K562 (cell line): ENCODE measurements at regions not wholly inside any gene's neighbourhood (a gene's known extent, or its start where the extent isn't known, plus 50 kb on each side); places are given as distances from the start of the nearest gene placed in this dataset.

ENCODE experiments used
- ATAC-seq: fragments of 200-7000 bp; cut with Tn5 transposase; 3 replicates; pipeline ENCODE4 v1.9.1; 2020; ENCODE audit warnings: moderate library complexity
- BruUV-seq: library from RNA; stranded (reverse); fragments of 400-500 nt; replicated peaks from 2 replicates; lab custom pipeline; 2021; lab: Mats Ljungman, UMichigan
- CTCF ChIA-PET: fragments of 300-600 bp; formaldehyde crosslinking; extraction: SDS; loops from one replicate; lab custom pipeline; 2021; ENCODE audit warnings: low intra/inter-chr PET ratio; lab: Yijun Ruan, JAX
- POLR2A ChIA-PET: fragments of 300-600, 350-650 bp; sonication (Branson Sonifier 250); formaldehyde crosslinking; extraction: SDS; loops from one replicate; lab custom pipeline; 2021; ENCODE audit warnings: antibody characterized with exemption, inconsistent platforms; lab: Yijun Ruan, JAX
- DNase-seq, 4 experiments: peaks; one replicate each; pipeline versions ENCODE4 v3.0.0 to v3.0.0-alpha.2; 2011 to 2018; ENCODE audit warnings: low spot score in 3 of 4, mixed read lengths in 3 of 4; ENCODE audit errors: extremely low read depth in 1 of 4
- FAIRE-seq: peaks from 2 replicates; lab custom pipeline; 2011; peaks lifted over from hg19 to GRCh38; lab: Jason Lieb, UNC
- H2AFZ ChIP-seq: 2 replicates; pipeline ENCODE4 v1.6.0; 2011; ENCODE audit warnings: low read depth, low read length, control low read depth, inconsistent platforms
- H3K27ac ChIP-seq: fragments of 200-600 bp; 3 replicates; pipeline ENCODE4 v1.8.0; 2011; ENCODE audit warnings: low read depth, mild to moderate bottlenecking, control low read depth, inconsistent platforms, low read length, moderate library complexity, mixed read lengths; ENCODE audit errors: extremely low read depth
- H3K27me3 ChIP-seq, 2 experiments: fragments of 300-600 bp in 1 of 2; 2 replicates in 1 of 2; 3 replicates in 1 of 2; pipeline versions ENCODE4 v1.6.0 to v1.8.0; 2011; ENCODE audit warnings: inconsistent platforms in 2 of 2, low read length in 2 of 2, mild to moderate bottlenecking in 1 of 2, mixed read lengths in 1 of 2, moderate library complexity in 1 of 2; ENCODE audit not compliant: control insufficient read depth in 2 of 2, insufficient read depth in 2 of 2
- H3K36me3 ChIP-seq: fragments of 300-600 bp; 3 replicates; pipeline ENCODE4 v1.8.0; 2011; ENCODE audit warnings: mild to moderate bottlenecking, low read length, inconsistent platforms; ENCODE audit not compliant: control insufficient read depth, insufficient read depth
- H3K4me1 ChIP-seq, 2 experiments: fragments of 200-600 bp in 1 of 2; replicated peaks in 1 of 2; 2 replicates in 1 of 2; 3 replicates in 1 of 2; pipeline versions ENCODE4 v1.5.1 to v1.8.0; 2011; ENCODE audit warnings: inconsistent platforms in 2 of 2, low read length in 2 of 2, mild to moderate bottlenecking in 1 of 2, mixed read lengths in 1 of 2, moderate library complexity in 1 of 2; ENCODE audit not compliant: control insufficient read depth in 2 of 2, insufficient read depth in 2 of 2
- H3K4me2 ChIP-seq: 2 replicates; pipeline ENCODE4 v1.6.1; 2011; ENCODE audit warnings: low read length, control low read depth, inconsistent platforms, mixed read lengths; ENCODE audit not compliant: insufficient read depth
- H3K4me3 ChIP-seq: fragments of 200-600 bp; sonication (generic), shearing (Covaris generic); 2 replicates; pipeline ENCODE4 v1.5.1; 2016; ENCODE audit warnings: control low read depth, inconsistent platforms
- H3K79me2 ChIP-seq: fragments of 200-600 bp; 3 replicates; pipeline ENCODE4 v1.8.0; 2011; ENCODE audit warnings: low read length, inconsistent platforms; ENCODE audit not compliant: control insufficient read depth, insufficient read depth
- H3K9ac ChIP-seq, 2 experiments: 2 replicates each; pipeline versions ENCODE4 v1.6.0 to v1.6.1; 2011; ENCODE audit warnings: low read depth in 2 of 2, low read length in 2 of 2, control low read depth in 1 of 2, inconsistent platforms in 1 of 2, mild to moderate bottlenecking in 1 of 2, mixed read lengths in 1 of 2; ENCODE audit not compliant: insufficient read depth in 1 of 2
- H3K9me1 ChIP-seq: one replicate; pipeline ENCODE4 v1.6.0; 2011; ENCODE audit warnings: inconsistent platforms, mild to moderate bottlenecking, low read length, moderate library complexity; ENCODE audit not compliant: control insufficient read depth, insufficient read depth
- H3K9me3 ChIP-seq: replicated peaks from 2 replicates; pipeline ENCODE4 v1.5.1; 2011; ENCODE audit warnings: low read depth, low read length, inconsistent platforms; ENCODE audit not compliant: control insufficient read depth, insufficient read depth
- H4K20me1 ChIP-seq: replicated peaks from 2 replicates; pipeline ENCODE4 v1.6.1; 2011; ENCODE audit warnings: low read length, inconsistent platforms, mixed read lengths; ENCODE audit not compliant: control insufficient read depth, insufficient read depth
- CREB5 ChIP-seq: fragments of 250-450 bp; sonication (Bioruptor Pico); IDR thresholded peaks from 2 replicates; pipeline ENCODE4 v1.5.0; 2020; ENCODE audit warnings: mild to moderate bottlenecking
- HMG20B ChIP-seq: fragments of 250-450 bp; sonication (Bioruptor Pico); IDR thresholded peaks from 2 replicates; pipeline ENCODE4 v1.5.0; 2021; ENCODE audit warnings: mild to moderate bottlenecking
- ILF3 ChIP-seq: fragments of 450-650 bp; IDR thresholded peaks from 2 replicates; pipeline ENCODE4 v1.6.1; 2018; ENCODE audit warnings: antibody characterized with exemption, mild to moderate bottlenecking, moderate library complexity, borderline replicate concordance
- MECOM ChIP-seq: fragments of 250-450 bp; sonication (Bioruptor Pico); IDR thresholded peaks from 2 replicates; pipeline ENCODE4 v1.8.0; 2022; ENCODE audit warnings: inconsistent platforms
- MEF2A ChIP-seq: IDR thresholded peaks from 2 replicates; pipeline ENCODE4 v1.6.1; 2011; ENCODE audit warnings: low read depth, mild to moderate bottlenecking, low read length, moderate library complexity; ENCODE audit not compliant: control insufficient read depth
- RCOR1 ChIP-seq, 2 experiments: IDR thresholded peaks; 2 replicates each; pipeline ENCODE4 v1.6.1; 2012; ENCODE audit warnings: low read depth in 2 of 2, low read length in 2 of 2, borderline replicate concordance in 1 of 2, improper control_type of control experiment in 1 of 2
- USF2 ChIP-seq: sonication (generic); formaldehyde crosslinking; IDR thresholded peaks from 2 replicates; pipeline ENCODE4 v1.5.0; 2020; ENCODE audit warnings: missing genetic modification reagents
- ZNF253 ChIP-seq: fragments of 250-450 bp; sonication (Bioruptor Pico); conservative IDR thresholded peaks from 2 replicates; pipeline ENCODE4 v1.6.1; 2021; ENCODE audit warnings: mild to moderate bottlenecking
- ZNF316 ChIP-seq: fragments of 450-650 bp; IDR thresholded peaks from 2 replicates; pipeline ENCODE4 v1.6.1; 2016
- ZNF609 ChIP-seq: sonication (generic); formaldehyde crosslinking; IDR thresholded peaks from 2 replicates; pipeline ENCODE4 v1.8.1; 2023; ENCODE audit warnings: missing genetic modification reagents, mild to moderate bottlenecking, borderline replicate concordance
- WGBS: fragments of 100-300 bp; shearing (Covaris generic); methylation state at CpG from one replicate; pipeline ENCODE4 v1.1.6; 2016; ENCODE audit warnings: low coverage, mixed read lengths; ENCODE audit not compliant: insufficient coverage; ENCODE audit errors: missing lambda C conversion rate; 5-methylcytosine and 5-hydroxymethylcytosine counted together
- in situ Hi-C: fragments of 300-500 bp; cut with MboI; formaldehyde crosslinking; loops from 4 replicates; pipeline ENCODE4 v1.15.0; 2018; ENCODE audit warnings: inconsistent platforms, mixed read lengths
- intact Hi-C: fragments of 100-400 bp; cut with micrococcal nuclease; formaldehyde crosslinking; loops from 2 replicates; pipeline ENCODE4 v1.14.2; 2022
- TF ChIP-seq, protein P1 (sequence below): fragments of 450-650 bp; formaldehyde crosslinking; IDR thresholded peaks from 2 replicates; pipeline ENCODE4 v1.4.0; 2020; ENCODE audit warnings: mild to moderate bottlenecking, moderate library complexity

DNA sequence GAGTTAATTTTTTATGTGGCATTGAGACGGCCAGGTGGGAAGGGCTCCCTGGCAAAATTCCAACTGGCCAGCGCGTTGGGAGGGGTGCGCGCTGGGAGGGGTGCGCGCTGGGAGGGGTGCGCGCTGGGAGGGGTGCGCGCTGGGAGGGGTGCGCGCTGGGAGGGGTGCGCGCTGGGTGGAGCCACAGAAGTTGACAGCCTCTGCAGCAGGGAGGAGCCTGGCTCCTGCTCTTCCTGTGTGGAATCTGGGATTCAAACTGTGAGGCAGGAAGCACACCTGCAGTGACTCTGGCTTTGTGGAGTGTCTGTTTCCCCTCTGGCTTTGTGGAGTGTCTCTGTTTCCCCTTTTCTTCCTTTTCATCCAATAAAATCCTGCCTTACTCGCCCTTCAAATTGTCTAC is 147.9 kb upstream of the CBLN2 start:
- Histone ChIP-seq H3K4me1 (no peaks in the 10 kb centered on the region), H4K20me1 (no peaks in the 10 kb centered on the region), H3K79me2 (no peaks in the 10 kb centered on the region), H3K36me3 (no peaks in the 10 kb centered on the region), H3K9ac (no peak overlapping the region), H3K27me3 (no peaks in the 10 kb centered on the region), H3K9me3 (no peaks in the 10 kb centered on the region), H3K27ac (no peak overlapping the region), H2AFZ (no peak overlapping the region), H3K9me1 (no peaks in the 10 kb centered on the region), H3K4me3 (no peak overlapping the region), H3K4me2 (no peak overlapping the region)
- ChIA-PET CTCF (no interaction called here), POLR2A (no interaction called here)
- in situ Hi-C loops, result no loop called here
- BruUV-seq, result no TSS peak
- intact Hi-C loops, result no loop called here
- ATAC-seq (no peak), DNase-seq (no peak), FAIRE-seq (no peak)
- TF ChIP-seq ILF3, result no peak
- TF ChIP-seq USF2, result no peak
- no peak for TF ChIP-seq ZNF609
- TF ChIP-seq CREB5 (CRISPR knock-in tag), result no peak
- TF ChIP-seq MECOM, result no peak
- TF ChIP-seq RCOR1 (IDR thresholded peaks at IDR 0.05; ENCODE audit: borderline replicate concordance in 1 of 2, low read depth in 2 of 2, low read length in 2 of 2), result no peak
- TF ChIP-seq MEF2A, result no peak
- TF ChIP-seq, protein P1, sequence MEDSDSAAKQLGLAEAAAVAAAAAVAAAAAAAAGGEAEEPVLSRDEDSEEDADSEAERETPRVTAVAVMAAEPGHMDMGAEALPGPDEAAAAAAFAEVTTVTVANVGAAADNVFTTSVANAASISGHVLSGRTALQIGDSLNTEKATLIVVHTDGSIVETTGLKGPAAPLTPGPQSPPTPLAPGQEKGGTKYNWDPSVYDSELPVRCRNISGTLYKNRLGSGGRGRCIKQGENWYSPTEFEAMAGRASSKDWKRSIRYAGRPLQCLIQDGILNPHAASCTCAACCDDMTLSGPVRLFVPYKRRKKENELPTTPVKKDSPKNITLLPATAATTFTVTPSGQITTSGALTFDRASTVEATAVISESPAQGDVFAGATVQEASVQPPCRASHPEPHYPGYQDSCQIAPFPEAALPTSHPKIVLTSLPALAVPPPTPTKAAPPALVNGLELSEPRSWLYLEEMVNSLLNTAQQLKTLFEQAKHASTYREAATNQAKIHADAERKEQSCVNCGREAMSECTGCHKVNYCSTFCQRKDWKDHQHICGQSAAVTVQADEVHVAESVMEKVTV (CRISPR knock-in tag), result no peak
- no peak for TF ChIP-seq ZNF253
- TF ChIP-seq ZNF316, result no peak
- TF ChIP-seq HMG20B (CRISPR knock-in tag), result no peak
- 10% methylated on average over 2 of the region's 16 CpGs for WGBS
